ENCODE measurements at regions not wholly inside any gene's neighbourhood (a gene's known extent, or its start where the extent isn't known, plus 50 kb on each side); places are given as distances from the start of the nearest gene placed in this dataset.
"Not testable (repeated sequence)": the region's sequence is repeated elsewhere in the genome, so short reads cannot be mapped to it uniquely, and the experiment has no call there.

GRCh38 chr19:56976995-56977906 lies 136.7 kb upstream of the PEG3 start:
- intact Hi-C loops (cut with DNase I; ENCODE audit: low total_unique reads): no loop called here
- no peak for DNase-seq (ENCODE audit: low spot score in 2 of 2)
- Histone ChIP-seq H3K4me3 (no peak overlapping the region), H3K4me1 (no peaks in the 10 kb centered on the region), H3K27ac (no peak overlapping the region), H3K9me3 (peaks cover 3 to 5% of the 10 kb centered on the region in 2 donors), H3K27me3 (peaks cover 0 to 3% of the 10 kb centered on the region in 2 donors), H3K36me3 (no peaks in the 10 kb centered on the region)
- TF ChIP-seq CTCF (IDR thresholded peaks at IDR 0.05) (no peak), POLR2AphosphoS5 (IDR thresholded peaks at IDR 0.05) (no peak), POLR2A (IDR thresholded peaks at IDR 0.05) (no peak)

- no peak for TF ChIP-seq CTCF (IDR thresholded peaks at IDR 0.05)
- no peak for TF ChIP-seq POLR2AphosphoS5 (IDR thresholded peaks at IDR 0.05)
- no peak for TF ChIP-seq POLR2A (IDR thresholded peaks at IDR 0.05)
- H3K4me1 ChIP-seq: no peaks in the 10 kb centered on the region
- H3K27ac ChIP-seq: no peak overlapping the region
- intact Hi-C loops (cut with DNase I; ENCODE audit: low total_unique reads): no loop called here
- H3K36me3 ChIP-seq: no peaks in the 10 kb centered on the region
- H3K4me3 ChIP-seq: no peak overlapping the region
- peaks cover 3 to 14% of the 10 kb centered on the region in 2 donors for H3K9me3 ChIP-seq
- H3K27me3 ChIP-seq: peaks cover 0 to 3% of the 10 kb centered on the region in 2 donors
- DNase-seq (ENCODE audit: low spot score in 2 of 2): no peak
Observed at GRCh38 chr19:56978023-56978565, 137.6 kb upstream of the PEG3 start.

GRCh38 chr19:56980326-56980725 lies 139.5 kb upstream of the USP29 start:
- H3K27ac ChIP-seq; intact Hi-C loops (cut with DNase I; ENCODE audit: low total_unique reads); H3K27me3 ChIP-seq; H3K4me1 ChIP-seq; DNase-seq (ENCODE audit: low spot score in 2 of 2); H3K36me3 ChIP-seq; H3K4me3 ChIP-seq: not testable (repeated sequence)
- peaks cover 9 to 29% of the 10 kb centered on the region in 2 donors for H3K9me3 ChIP-seq

- no peak overlapping the region for H3K4me3 ChIP-seq
- H3K4me1 ChIP-seq: no peaks in the 10 kb centered on the region
- intact Hi-C loops (cut with DNase I; ENCODE audit: low total_unique reads): no loop called here
- H3K27me3 ChIP-seq: no peaks in the 10 kb centered on the region
- H3K9me3 ChIP-seq: peaks cover 11 to 35% of the 10 kb centered on the region in 2 donors
- no peaks in the 10 kb centered on the region for H3K36me3 ChIP-seq
- DNase-seq (ENCODE audit: low spot score in 2 of 2): no peak
- H3K27ac ChIP-seq: no peak overlapping the region
- TF ChIP-seq POLR2AphosphoS5 (IDR thresholded peaks at IDR 0.05): no peak
- TF ChIP-seq POLR2A (IDR thresholded peaks at IDR 0.05): no peak
- TF ChIP-seq CTCF (IDR thresholded peaks at IDR 0.05): no peak
Observed at GRCh38 chr19:56980906-56981305, 138.9 kb upstream of the USP29 start.

- H3K9me3 ChIP-seq: peaks cover 11 to 41% of the 10 kb centered on the region in 2 donors
- H3K27me3 ChIP-seq; DNase-seq (ENCODE audit: low spot score in 2 of 2); H3K27ac ChIP-seq; H3K4me1 ChIP-seq; H3K36me3 ChIP-seq; intact Hi-C loops (cut with DNase I; ENCODE audit: low total_unique reads); H3K4me3 ChIP-seq: not testable (repeated sequence)
Observed at GRCh38 chr19:56981440-56981839, 138.3 kb upstream of the USP29 start.

- DNase-seq (ENCODE audit: low spot score in 2 of 2): no peak
- peaks cover 11 to 51% of the 10 kb centered on the region in 2 donors for H3K9me3 ChIP-seq
- H3K27me3 ChIP-seq: peaks cover 0 to under 1% of the 10 kb centered on the region in 2 donors
- H3K4me1 ChIP-seq: no peaks in the 10 kb centered on the region
- intact Hi-C loops (cut with DNase I; ENCODE audit: low total_unique reads): no loop called here
- no peaks in the 10 kb centered on the region for H3K36me3 ChIP-seq
- H3K4me3 ChIP-seq: no peak overlapping the region
- TF ChIP-seq CTCF (IDR thresholded peaks at IDR 0.05): no peak
- TF ChIP-seq POLR2A (IDR thresholded peaks at IDR 0.05): no peak
- TF ChIP-seq POLR2AphosphoS5 (IDR thresholded peaks at IDR 0.05): no peak
- H3K27ac ChIP-seq: no peak overlapping the region
Observed at GRCh38 chr19:56983171-56983570, 136.6 kb upstream of the USP29 start.

Measured in breast epithelium (tissue), 4 donors.